ENCODE measurements at regions not wholly inside any gene's neighbourhood (a gene's known extent, or its start where the extent isn't known, plus 50 kb on each side); places are given as distances from the start of the nearest gene placed in this dataset.

DNA sequence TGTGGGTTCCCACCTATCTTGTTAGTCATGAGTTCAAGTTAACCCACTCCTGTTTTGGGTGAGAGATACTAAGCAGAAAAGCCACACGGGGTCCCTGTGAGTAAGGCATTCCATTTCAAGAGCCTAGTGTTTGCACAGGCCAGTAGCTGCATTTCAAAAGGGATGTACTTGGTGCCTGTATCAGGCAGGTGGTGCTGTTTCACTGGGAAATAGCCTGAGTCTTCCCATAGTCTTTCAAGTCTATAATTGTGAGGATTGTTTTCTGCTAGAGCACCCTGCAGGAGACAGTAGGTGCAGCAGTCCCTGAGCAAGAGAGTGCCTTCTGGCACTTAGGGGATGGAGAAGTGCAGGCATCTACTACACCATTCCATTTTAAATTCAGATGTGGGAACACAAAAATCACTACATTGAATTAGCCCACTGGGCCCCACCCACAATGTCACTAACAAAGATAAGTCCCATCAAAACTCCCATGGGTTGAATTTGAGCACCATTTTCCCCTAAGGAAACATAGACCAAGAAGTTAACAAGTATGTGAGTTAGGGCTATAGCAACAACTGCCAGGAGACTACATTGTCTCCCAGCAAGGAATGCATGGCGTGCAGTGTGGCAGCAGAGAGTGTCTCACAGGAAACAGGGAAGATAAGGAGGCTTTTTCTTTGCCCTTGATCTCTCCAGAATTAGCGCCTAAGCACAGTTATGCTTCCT is 263.2 kb downstream of the COX7C start:
- peak; percentile 8 for DNase-seq

DNA sequence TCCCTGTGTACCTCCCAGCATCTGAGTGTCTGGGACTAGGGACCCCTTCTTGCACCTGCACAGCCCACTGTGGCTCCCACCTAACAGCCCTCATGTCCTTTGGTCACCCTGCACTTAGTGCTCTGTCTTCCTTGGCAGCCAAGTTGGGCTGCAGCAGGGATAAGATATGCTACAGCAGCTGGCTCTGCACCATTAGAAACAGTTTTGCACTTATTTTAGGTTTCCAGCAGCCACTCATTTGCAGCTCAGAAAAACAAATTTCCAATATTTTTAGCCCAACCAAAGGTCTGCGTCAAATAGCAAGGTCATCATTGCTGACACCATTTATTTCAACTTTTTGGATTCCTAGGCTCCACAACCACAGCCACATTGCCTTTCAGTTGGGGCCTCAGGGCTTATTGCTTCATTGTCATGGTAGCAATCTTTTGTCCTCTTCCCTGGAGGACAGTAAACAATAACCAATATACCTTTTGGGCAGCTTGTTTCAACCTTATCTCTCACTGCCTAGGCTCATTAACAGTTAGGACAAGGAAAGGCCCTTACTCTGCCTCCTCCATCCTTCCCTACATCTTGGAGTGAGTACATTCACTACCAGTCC is 263.9 kb downstream of the COX7C start:
- DNase-seq = no peak

DNA sequence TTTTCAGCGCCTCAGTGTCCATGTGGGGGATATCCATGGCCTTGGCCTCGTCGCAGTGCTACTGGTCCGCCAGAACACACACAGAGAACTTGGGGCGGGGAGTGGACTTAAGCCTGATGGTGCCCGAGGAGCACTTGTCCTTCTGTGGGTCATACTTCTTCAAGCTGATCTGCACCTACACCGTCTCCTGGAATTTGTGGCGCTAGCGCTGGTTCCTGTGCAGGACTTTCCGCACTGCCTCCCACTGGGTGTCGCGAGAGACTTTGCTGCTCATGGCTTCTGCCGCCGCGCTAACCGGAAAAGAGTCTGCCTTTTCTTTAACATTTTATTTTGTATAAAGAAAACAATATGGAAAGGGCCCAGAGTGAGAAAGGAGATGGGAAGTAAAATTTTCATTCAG is 266.9 kb downstream of the COX7C start:
- DNase-seq = no peak

DNA sequence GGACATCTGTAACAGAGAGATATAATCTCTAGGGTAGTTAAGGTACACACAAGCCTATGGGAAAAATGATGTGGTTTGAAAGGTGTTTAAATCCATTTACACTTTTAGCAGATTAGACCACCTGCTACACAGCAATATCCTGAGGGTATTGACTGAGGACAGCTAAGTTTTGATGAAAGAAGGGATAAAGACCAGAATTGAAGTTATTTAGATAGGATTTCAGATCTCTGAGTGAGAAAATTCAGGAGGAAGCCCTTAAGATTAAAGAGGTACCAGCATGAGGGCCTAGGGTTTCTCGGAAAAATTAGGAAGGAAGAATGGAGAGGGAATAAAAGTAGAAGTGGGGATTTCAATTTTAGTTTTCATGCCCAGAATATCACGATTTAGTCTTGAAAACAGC is 267.3 kb downstream of the COX7C start:
- DNase-seq = no peak

DNA sequence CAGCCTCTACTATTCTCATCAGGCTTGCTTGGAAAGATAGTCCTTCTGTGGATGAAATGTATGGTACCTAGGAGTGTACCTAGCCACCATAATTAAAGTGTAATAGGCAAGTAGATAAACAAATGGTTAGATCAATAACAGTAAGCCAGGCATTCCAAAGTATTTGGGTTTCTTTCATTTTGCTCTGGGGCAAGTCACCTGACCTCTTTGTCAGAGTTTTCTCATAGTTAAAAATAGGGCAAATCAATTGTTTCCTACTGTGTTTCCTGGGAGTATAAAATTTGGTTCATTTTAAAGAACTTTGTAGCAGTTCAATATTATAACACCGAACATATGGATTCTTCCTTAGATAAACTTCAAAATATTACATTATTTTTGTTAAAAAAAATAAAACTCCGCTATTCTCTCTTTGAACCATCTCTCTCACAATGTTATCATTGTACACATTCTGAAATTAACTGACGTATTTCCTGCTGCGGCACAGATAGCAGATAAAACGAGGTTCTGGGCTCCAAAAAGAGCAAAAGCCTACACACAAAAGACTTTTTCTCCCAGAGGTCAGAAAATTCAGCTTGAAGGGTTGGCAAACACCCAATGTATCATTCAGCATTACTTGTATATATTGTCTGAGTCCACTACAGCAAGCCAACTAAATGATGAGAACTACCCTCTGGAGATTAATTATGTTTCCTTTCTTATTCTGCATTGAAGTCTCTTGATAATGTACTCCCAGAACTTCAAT is 267.9 kb downstream of the COX7C start:
- no peak for DNase-seq

DNA sequence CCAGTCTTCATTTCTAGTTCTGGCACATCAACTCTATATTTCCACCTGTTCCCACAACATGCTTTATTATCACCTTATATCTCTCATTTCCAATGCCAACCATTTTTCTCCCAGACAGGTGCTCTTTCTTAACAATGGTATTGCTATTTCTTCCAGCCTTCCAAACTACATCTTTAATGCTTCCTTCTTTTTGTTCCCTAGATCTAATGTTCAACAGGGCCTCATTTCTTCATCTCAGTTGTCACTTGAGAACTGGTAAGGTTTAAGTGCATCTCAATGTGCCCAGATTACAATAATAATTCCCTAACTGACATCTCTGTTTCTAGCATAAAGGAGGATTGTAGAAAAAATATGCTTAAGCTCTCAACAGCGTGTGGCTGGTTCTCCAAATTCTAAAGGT is 272.6 kb downstream of the COX7C start:
- no peak for DNase-seq

DNA sequence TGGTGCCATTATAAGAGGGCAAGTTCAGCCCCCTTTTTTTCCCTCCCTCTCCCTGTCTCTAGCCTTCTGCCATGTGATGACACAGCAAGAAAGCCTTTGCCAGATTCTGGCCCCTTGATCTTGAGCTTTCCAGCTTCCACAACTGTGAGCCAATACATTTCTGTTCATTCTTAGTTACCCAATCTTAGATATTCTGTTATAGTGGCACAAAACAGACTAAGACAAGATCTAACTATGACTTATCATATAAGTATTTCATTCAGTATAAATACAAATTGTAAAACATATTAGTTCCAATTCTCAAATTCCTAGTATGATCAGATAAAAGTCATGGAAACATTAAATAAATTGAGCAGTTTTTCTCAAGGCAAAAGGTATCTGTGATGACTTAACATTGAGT is 276.3 kb downstream of the COX7C start:
- no peak for DNase-seq

DNA sequence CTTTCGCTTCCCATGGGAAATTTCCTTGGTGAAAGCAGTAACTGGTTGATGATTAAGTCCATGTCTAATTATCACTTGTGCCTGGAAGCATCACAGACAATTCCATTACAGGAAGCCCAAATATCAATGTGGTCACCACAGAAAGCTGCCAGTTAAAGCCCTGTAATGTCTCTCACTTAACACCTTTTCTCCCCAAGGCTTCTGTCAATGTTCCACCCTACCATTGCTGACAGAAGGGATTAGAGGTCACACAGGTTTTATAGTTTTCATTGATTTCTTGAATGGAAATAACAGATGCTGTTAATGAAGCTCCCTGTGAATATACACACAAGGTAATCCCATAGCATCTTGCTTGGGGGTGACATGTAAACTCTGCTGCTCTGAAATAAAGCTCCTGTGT is 279.2 kb downstream of the COX7C start:
- no peak for DNase-seq

DNA sequence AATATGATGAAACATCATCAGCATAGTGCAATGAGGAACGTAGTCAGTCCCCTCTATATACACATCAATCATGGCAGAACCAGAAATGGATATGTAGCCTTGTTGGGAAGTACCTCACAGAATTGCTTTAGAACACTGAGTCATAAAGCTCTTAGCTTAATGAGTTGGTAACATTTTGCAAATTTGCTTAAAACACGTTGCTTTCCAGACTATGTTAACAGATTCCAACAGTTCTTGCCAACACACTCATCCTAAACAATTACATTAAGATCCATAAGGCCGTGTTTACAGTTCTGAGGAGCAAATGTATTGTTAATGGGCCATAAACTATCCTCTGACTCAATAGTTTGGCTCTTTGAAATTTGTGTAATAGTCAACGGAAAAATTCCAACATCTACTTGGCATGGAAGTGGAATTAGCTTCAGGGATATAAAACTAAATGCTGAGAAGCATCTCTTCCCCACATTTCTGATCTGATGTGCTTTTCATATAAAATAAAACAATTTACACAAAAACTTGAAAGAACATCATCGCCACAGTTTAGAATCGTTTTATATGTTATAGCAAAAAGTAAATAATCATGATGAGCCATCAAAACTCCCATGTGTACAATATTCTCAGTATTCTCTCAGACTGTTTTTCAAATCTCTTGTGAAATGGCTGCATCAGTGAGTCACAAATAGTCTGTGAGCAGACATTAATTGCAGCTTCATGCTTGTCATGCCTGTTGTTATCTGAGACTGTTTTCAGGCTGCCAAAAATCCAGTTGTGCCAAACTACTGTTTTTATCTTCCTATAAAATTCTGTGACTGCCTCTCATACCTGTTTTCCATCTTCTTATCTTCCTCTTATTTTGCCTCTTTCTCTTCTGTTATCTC is 291.9 kb downstream of the COX7C start:
- no peak for DNase-seq

DNA sequence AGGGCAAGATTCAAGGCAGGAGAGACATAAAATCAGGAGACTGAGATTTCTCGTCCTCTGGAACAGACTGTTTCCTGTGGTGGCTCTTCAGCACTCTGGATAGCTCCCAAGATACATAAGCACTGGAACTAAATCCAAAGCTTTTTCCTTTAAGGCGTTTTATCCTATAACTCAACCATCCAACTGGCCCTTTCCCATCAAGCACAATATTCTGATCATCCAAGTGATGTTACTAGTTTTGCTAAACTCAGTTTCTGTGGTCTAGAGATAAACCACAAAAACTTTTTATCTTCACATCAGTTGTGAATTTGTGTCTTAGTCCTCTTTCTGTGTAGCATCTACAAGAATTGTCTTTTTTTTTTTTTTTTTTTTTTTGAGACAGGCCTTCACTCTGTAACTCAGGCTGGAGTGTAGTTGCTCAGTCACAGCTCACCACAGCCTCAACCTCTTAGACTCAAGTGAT is 299.4 kb downstream of the COX7C start:
- no peak for DNase-seq

DNA sequence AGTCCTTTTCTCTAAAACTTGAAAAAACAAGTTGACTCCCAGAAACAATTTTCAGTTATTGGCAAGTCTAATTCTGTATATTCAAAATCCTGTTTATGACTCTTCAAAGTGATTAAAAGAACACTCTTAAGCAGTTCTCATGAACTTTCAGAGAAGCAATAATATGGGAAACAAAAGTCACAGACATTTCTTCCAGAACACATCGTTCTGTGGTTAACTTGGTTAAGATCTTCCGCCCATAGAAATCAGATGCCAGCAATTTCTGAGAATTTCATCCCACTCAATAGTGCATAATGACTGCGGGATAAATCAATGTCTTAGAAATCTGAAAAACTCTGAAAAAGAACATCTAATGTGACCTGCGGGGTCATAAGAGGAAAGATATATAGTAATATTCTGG is 300.5 kb downstream of the COX7C start:
- DNase-seq = no peak

DNA sequence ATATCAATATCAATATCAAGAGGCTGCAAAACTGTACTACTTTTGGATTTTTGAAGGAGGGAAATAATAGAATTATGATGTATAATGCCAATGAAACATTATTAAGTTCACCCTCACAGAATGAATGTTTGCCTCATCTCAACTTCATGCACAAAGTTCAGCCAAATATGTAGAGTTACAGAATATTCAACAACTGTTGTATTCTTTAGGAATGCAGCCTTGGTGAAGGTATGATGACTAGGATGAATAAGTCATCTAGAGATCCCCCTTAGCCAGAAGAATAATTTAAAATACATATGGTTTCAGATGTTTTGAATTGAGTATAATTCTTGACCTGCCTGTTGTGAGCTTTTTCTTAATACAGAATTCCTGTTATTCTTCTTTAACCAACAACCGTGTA is 308.3 kb downstream of the COX7C start:
- DNase-seq = no peak

DNA sequence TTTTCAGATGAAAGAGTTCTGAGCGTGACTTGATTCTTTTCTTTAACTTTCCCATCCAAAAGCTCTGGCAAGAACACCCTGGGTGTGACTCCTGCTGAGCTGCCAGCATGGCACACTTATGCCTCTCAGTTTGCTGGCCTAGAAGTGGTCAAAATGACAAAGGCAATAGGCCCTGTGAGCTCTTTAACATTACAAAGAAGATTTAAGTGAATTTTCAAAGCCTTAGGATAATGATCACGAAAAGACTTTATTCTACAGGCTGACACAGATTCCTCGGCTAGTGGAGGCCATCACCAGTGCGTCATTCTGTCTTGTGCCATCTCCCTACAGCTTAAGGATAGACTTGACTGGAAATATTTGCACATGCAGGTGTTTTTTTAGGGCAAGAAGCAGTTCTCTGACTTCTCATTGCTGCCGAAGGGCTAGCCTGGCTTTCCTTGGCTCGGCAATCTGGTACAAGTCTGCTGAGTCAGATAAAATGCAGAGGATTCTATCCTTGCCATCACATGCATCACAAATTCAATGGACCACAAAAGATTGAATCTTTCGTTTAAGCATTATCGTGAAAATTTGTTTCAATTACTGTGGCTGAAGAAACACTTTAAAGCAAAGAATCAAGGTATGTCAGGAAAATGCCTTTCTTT is 311.5 kb downstream of the COX7C start:
- no peak for DNase-seq

DNA sequence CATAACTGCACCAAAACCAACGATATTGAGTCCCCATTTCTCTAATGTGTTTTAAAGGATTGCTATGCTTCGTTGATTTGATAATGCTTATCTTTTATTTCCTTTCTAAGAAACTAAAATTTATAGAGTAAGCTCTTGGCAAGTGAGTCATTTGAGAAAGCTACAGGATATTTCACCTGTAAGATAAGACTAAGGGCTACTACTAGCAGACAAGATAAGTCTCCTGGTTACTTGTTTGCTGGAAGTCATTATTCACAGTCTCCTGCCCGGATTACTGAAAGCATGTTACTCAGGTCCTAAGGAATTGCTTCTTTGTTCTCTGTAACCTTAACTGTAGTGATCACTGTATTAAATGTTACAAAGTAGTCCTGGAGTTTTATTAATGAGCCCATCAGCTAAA is 315.9 kb upstream of the RASA1 start:
- DNase-seq = no peak

DNA sequence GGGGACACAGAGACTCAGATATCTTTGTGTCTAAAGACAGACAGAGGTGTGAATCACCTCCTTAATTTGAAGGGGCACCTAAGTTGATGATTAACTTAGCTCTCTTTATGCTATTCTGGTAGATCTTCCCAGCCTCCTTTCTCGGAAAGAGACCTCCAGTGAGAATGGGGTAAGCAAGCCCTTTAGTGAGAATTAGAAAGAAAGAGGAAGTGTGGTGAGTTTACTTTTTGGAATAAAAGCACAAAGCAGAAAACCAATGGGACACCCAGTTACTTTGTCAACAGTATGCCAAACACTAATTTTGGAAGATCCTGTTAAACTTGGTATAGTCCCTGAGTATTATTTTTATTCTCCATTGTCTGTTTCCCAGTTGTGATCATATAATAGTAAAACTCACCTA is 302.8 kb upstream of the RASA1 start:
- no peak for DNase-seq

DNA sequence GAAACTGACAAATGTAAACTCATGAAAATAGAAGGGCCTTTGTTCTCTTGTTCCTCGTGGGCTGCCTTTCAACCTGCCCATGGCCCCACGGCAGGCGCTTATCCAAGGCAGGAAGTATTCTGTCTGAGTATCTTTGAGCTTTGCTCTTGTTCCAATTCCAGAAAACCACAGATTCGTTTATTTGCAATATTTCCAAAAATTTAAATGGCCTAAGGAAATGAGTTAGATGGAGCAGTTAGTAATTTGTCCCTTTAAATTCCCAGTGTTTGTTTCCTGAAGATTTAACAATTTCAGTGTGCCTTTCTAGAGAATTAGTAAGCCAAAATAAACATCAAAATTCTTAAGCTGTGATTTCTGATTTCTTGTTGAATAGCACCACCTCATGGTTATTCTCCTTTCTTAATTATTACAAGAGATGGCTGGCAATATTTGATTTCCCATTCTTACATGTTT is 299.4 kb upstream of the RASA1 start:
- peak; percentile 0 for DNase-seq

DNA sequence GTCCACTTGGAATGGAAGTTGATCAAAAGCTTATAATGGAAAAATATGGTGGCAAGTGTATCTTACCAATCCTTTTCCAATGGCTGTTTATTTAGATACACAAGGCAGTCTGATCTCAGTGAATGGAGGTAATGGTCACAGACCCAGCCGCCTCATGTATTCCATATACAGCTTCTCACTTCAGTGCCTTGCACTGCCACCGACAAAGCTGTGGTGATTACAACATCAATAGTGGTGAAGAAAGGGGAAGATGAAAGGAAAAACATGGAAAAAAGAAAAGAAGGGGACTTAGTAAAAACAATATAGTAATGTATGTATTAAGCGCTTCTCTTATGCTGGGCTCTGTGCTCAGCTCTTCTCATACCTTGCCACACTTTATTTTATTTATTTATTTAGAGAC is 297.3 kb upstream of the RASA1 start:
- DNase-seq = no peak

DNA sequence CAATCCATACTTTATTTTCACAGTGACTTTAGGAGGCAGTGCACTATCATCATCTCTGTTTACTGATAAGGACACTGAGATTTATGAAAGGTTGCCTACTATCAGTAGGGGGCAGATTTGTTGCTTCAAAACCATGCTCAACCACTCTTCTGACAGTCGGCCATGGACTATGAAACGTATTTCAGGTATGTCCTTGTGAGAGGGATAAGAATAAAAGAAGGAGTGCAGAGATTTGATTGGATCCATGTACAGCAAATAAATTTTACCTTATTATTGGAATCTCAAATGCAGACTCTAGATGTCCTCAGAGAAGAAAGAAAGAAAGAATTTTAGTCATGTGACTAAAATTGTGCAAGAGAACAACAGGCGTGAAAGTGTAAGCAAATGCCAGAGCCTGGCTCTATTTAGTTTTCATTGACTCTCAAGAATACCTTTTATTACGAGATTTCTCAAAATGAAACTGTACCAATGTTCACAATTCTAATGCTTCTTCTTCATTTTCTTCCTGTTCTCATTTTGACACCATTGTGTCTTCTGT is 296.6 kb upstream of the RASA1 start:
- DNase-seq = no peak

DNA sequence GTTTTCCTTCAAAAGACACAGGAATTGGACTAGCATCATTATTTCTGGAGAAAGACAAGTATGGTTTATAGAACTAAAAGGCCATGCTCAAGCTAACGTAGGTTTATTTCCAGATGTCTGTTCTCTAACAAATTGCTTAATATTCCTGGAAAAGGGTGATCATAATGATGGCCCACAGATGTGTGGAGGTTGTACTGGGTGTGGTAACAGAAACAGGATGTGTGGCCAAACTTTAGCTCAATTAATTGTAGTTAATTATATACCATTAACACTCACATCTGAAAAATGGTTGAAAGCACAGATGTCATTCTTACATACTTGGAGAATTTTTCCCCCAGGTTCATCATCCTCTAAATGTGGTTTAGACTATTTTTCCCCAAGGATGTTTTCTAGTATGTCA is 292.7 kb upstream of the RASA1 start:
- no peak for DNase-seq

DNA sequence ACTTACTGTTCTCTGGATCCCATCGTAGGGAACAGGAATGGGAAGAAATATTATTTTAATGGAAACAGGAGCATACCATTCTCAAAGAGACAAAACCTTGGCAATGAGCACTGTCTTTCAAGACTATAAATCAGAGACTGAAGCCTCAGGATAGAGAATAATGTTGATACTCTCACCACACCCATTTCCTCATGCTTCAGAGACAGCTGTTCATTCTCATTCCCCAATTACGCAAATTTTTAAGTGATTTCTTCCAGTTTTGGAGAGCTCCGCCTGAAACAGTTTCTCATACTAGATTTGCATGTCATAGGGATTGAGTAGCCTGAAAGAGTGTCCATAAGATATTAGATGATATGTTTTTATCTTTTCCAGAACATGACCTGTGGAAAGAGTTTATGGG is 290.5 kb upstream of the RASA1 start:
- DNase-seq = no peak

DNA sequence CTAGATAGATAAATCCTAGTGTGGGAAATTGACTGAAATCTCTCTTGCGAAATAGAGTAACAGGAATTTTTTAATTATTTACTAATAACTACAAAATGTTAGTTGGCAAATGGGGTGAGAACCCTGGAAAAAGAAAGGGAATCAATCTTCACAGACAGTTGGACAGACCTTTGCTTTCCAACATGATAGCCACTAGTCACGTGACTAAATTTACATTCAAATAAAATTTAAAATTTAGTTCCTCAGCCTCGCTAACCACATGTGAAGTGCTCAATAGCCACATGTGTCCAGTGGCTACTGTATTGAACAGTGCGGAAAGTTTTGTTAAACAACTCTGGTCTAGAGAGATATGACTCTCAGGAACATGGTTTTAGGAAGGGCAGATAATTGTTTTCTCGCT is 289.9 kb upstream of the RASA1 start:
- DNase-seq = no peak

DNA sequence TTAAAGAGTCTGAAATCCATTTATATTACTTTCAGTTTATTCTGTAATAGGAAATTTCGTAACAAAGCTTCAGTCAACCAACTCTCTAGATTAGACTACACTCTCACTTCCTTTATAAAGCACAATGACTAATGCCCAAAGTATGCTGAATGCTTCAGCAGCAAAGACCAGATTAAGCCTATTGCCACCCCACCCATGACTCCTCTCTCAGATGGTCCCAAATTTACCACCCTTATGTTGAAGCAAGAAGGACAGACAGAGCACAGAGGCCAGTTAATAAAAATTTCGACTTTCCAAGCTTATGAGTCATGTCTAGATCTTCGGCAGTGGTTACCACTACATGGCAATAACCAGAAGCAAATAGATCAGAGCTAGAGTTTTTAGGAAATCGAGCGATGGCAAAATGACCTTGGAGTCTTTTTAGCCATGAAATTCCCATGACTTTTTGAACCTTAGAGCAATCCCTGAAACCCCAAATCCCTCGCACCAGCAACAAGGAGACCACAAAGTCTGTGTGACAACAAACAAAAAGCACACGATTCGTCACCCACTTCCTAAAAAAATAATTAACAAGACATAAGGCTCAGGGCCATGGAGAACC is 287.8 kb upstream of the RASA1 start:
- no peak for DNase-seq
